NCI-H1105 treated with DMSO at 0.1 percent for 48 hours (cell line): ENCODE measurements at regions not wholly inside any gene's neighbourhood (a gene's known extent, or its start where the extent isn't known, plus 50 kb on each side); places are given as distances from the start of the nearest gene placed in this dataset.

Experiments
- DNase-seq: peaks from one replicate; lab custom pipeline; 2025; lab: John Stamatoyannopoulos, UW

DNA sequence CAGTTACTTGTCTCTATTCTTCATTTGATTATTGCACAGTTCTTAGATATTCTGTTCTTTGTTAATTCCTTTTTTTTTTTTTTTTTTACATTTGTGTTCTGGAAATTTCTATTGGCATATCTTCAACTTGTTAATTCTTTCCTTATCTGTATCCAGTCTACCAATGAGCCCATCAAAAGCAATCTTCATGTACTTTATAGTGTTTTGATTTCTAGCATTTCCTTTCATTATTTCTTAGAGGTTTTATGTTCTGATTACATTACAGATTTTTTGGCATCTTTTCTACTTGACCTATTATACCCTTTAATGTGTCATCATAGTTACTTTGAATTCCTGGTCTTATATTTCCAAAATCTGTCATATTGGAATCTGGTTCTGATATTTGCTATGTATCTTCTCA, 2194.8 kb downstream of the PCDH9 start:
- DNase-seq, result no peak

DNA sequence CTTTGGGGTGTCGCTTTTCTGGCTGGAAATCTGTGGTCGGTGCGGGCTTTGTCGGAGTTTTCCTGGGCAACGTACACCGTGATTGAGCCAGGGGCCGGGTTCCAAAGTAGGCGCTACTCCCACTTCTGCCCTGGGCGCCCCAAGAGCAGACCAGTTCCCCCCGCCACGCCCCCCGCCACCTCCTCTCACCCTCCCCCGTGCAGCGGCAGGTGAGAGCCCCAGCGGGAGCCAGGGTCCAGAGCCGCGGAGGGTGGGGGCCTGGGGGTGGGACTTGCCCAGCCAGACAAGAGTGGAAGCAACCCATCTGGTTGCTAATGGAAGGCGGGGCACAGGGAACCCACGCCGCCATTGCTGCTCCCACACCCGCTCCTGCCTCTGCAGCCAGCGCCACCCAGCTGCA, 2195.9 kb downstream of the PCDH9 start:
- DNase-seq, result no peak

DNA sequence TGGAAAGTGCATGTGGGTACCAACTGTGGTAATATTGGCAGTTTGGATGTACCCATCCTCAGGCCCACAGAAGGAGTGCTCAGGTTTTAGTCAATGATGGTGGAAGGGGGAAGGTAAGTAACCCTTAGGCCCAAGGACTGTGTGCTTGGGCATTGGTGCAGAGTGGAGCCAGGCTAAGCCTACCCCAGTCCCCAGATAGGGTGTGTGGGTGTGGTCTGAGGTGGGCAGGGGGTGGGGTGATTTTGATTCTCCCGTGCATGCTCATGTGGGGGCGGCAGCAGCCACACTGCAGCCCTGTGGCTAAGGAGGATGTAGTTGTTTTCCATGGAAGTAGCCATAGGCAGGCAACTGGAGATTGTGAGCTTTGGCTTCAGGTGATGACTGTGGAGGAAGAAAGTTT, 2197.3 kb downstream of the PCDH9 start:
- DNase-seq, result no peak

DNA sequence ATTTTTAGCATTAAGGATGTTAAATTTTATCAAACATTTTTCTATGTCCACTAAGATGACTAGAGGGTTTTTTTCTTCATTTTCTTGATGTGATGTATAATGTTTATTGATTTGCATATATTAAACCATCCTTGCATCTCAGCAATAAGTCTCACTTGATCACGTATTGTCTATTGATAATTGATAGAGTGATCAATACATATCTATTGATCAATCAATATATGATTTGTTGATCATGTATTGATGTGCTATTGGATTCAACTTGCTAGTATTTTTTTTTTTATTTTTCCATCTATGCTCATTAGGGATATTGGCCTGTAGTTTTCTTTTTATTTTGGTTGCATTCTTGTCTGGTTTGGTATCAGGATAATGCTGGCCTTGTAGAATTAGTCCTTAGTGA, 2202.0 kb downstream of the PCDH9 start:
- no peak for DNase-seq

DNA sequence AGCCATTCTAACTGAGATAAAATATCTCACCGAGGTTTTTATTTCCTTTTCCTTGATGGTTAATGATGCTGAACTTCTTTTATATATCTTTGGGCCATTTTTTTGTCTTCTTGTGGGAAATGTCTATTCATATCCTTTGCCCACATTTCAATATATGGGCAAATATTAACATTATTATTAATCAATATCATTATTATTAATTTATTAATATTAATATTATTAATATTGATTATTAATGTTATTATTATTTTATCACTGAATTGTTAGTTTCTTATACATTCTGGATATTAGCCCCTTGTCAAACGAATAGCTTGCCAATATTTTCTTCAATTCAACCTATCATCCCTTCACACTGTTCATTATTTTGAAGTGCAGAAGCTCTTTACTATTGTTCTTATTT, 2203.6 kb downstream of the PCDH9 start:
- no peak for DNase-seq

DNA sequence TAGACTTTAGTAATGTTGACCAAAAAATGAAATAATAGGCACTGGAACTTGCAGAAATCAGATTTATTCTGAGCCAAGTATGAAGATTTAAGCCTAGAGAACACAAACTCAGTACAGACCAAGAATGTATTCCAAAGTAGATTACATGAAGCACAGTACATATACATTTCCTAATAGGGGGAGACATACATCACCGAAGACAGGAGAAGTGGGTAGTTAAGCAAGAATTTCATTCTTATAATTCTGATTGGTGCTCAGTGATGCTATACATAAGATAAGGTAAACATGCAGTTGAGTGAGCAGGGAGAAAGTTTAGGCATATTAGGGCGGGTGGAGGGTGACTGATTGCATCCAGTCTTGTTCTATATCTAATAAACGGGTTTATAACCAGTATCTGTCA, 2218.8 kb downstream of the PCDH9 start:
- DNase-seq, result no peak

DNA sequence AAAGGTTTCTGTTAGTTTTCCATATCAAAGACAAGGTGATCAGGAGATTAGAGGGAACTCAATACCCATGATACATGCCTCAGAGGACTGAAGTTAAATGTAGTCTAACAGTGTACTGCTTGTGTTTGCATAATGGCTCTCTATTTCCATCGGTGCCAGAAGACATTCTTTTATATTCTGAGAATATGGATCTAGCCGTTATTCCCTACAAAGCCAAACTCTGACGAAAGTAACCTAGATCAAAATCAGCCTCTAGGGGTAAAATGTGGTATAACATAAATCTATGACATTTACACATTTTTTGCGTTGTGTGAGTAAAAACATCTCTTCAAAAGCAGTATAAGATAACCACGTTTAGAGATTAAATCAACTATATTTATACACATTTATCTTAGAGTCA, 2232.7 kb downstream of the PCDH9 start:
- DNase-seq, result no peak

DNA sequence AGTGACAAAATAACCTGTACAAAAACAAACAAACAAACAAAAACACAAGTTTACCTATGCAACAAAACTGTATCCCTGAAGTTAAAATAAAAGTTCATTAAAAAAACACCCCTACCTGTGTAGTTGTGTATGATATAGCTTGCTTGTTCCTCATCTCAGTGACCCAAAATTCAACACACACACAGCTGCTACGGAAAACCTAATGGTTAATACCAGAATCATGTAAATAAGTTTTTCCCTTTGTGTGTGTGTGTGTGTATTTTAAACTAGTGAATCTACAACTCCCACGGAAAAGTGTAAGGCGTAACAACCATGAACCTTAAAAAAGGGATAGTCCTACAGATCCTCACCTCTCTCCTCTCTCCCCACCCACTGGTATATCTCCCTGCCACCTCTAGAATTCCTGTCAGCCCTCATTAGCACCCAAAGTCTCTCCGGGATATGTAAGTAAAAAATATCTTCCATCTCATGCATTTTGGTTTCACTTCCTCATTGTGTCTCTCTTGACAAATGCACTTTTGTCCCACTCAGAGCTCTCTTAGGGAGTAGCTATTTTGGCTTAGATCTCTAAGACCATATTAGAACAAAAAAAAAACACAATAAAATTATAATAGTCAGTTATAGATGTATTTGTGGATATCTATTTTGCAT, 2236.5 kb downstream of the PCDH9 start:
- DNase-seq, result no peak

DNA sequence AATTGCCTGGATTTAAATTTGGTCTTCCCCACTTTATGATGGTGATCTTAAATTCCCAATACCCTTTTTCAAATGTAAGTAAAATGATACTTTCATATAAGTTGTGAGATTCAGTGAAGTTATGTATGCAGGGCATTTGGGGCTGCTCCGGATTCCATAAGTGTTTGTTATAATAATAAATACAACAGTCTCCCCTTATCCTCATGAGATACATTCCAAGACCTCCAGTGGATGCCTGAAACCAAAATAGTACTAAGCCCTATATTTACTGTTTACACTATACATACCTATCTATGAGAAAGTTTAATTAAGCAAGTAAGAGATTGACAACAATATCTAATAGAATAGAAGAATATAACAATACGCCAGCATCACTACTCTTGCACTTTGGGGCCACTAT, 2237.8 kb downstream of the PCDH9 start:
- DNase-seq, result no peak

DNA sequence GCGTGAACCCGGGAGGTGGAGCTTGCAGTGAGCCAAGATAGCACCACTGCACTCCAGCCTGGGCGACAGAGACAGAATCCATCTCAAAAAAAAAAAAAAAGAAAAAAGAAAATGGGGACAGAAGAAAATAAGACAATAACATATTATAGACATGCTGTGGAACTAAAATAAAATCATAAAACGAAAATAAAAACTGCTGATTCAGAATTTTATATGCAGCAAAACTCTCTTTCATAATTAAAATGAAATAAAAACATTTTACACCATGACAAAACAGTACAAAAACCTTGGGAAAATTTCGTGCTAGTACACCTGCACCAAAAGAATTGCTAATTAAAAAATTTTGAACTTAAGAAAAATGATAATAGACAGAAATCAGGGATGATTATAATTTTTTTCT, 2245.1 kb downstream of the PCDH9 start:
- DNase-seq, result no peak

DNA sequence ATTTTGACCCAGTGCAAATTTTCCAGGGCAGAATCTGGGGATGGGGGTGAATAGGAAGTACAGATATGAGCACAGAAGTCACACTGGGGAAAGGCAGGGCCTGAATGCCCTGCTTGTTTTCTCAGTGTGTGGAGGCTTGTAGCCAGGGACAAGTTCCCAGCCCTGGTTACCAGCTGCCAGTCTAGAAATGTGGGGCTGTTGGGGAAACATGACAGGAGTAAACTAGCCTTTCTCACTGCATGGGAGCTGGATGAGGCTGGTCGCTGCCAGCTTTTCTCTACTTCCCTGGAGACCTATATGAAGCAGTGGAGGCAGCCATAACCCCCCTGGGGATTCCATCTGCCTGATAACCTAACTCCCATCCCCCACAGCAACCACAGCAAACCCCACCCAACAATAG, 2267.7 kb downstream of the PCDH9 start:
- DNase-seq, result no peak

DNA sequence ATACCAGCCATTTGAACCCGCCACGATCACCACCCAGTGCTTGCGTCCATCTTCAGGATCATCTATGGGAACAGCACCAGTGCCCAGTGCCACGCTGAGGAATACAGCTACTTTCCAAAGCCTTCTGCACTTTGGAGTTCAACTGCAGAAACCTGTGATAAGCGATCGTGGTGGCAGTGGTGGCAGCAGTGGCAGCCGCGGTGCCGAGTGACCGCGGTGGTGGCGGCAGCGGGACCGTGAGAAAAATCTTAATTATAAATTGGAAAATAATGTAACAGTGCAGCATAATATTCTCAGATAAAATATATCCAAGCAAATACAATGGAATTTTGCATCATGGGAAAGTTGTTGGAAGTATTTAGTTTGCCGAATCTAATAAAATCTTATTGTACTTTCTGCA, 2270.9 kb downstream of the PCDH9 start:
- no peak for DNase-seq

DNA sequence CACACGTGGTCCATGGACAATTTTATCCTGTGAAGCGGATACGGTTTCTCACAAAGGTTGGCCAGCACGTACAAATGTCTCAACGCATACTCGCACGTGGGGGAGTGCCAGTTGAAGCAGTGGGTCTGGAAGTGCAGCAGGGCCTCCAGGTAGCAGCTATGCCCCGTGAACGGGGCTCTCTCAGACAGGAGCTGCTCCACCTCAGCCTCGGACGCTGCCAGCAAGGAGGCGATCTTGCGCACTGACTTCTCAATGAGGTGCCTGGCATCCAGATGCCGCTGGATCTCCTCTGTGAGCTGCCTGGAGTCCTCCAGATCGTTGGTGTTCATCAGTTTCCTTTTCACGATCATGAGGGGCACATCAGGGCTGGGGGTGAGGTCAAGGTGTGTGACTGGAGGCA, 2272.0 kb downstream of the PCDH9 start:
- no peak for DNase-seq

DNA sequence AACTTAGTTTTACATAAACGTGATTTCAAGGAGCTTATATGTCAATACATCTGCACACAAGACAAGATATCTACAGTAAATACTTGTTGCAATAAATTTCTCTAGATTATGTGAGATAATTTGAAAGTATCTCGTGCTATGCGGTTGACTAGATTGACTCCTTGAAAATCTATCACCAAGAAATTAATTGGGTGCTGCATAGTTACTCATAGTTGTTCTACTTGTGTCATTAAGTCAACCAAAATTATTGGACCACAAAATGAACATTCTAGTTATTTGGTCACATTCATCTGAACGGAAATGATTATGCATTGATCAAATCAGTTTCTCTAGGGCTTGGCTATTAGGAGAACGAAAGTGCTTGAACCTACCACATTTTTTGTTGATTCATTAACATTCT, 2291.5 kb downstream of the PCDH9 start:
- no peak for DNase-seq

DNA sequence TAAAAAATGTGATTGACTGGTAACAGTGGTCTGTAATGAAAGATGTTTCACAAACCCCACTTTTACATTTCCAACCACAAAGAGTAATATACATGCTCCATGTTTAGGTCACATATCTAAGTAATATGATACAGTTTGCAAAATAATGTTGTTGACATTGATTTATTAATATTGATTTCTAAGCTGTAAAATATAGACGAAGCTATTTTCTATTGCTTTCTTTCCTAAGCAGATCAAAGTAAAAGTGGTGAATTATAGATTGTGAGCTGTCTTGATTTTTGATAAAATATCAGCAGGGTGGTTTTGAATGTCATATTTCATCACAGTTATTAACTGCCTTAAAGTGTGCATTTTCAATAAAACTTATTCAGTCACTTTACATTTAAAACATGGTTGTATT, 2292.8 kb downstream of the PCDH9 start:
- no peak for DNase-seq

DNA sequence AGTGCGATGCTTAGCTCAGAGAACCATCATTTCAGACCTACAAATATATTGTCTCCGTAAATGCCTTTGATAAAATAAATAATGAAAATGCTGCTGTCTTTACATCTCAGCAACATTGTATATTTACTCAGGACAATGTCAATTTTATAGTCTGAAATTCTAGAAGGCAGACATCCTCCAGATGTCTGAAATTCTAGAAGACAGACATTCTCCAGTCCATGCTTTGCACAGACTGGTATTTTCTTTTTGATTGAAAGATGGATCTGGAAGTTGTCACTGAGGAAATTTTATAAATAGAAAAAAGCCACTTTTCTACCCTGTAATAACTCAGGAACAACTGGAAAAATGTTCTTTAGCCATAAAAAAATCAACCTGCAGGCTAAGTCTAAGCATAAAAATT, 2293.3 kb downstream of the PCDH9 start:
- DNase-seq, result no peak

DNA sequence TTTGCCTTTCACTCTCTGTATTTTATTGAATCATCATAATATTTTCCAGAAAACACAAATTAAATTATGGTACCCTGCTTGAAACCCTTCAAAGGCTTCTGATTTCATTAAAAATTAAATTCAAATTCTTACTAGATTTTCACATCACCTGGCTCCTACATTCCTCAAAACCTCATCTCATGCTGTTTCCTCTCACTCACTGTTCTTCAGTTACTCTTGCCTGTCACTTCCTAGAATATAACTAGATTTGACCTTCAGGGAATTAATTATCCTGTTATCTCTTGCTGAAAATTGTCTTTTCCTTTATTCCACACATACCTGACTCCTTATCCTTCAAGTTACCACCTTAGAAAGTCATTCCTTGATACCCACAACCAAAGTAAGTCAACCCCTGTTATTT, 2294.7 kb downstream of the PCDH9 start:
- DNase-seq, result no peak

DNA sequence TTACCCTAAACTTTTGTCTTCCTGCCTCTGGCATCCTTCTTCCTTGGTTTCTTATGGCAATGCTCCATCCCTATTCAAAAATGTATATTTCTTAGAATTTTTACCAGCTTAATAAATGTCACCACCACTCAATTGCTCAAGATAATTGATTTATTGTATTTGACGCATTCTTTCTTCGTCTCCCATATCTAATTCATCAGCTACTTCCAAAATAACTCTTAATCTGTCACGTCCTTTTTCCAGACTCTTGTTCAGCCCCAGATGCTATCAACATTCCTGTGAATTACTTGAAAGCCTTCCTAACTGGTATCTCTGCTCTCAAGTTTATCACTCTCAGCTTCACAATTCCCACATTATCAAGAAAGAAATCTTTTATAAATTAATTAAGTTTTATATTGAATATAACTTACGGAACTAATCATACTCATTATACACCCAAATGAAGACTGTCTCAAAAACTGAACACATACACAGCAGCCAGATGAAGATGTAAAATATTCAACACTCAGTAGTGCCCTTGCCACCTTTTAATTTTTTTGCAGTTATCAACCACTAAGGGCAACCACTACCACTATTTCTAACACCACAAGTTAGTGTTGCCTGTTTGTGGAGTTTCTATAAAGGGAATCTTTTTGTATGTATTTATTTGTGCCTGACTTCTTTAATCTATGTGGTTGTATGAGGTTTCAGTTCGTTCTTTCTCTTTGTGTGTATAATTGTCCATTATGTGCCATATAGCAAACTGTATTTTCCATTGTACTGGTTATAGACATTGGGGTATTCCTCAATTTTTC, 2295.4 kb downstream of the PCDH9 start:
- DNase-seq, result no peak

DNA sequence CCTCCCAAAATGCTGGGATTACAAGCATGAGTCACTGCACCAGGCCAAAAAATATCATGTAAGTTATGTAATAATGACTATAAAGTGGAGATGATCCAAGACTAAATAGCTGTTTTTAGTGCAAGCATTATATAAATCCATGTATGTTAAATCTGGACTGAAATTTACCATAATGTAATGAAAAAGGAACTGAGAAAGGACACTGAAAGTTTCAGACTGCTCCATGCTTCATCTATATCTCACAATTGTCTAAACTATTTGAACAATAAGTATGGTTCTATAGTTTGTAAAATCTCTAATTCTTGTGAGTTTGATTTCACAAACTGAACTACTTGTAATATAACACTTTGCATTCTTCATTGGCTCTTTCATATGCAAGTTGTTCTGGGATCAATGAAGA, 2299.5 kb downstream of the PCDH9 start:
- no peak for DNase-seq

DNA sequence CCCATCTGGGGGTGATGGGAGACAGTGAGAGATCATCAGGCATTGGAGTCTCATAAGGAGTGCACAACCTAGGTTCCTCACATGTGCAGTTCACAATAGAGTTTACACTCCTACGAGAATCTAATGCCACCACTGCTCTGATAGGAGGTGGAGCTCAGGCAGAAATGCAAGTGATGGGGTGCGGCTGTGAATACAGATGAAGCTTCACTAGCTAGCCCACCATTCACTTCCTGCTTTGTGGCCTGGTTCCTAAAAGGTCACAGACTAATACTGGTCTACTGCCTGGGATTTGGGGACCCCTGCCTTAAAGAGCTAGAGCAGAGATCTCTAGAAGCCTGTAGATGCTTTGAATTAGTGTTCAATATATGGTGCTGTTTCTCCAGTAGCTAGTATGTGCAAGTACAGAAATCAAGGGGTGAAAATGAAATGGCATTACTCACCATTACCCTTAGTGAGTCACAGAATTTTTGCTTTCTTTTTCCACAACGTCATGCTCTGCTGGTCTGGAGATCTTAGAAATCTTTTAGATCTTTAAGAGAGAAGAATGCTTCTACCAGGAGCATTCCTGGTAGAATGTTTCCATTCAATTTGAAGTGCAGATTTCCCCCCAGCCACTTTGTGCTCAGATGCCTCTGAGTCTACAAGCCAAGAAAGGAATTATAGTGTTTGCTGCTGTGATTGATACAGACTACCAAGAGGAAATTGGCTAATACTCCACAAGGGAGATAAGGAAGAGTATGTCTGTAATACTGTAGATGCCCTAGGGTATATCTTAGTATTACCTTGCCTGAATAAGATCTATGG, 2301.2 kb downstream of the PCDH9 start:
- DNase-seq, result no peak

DNA sequence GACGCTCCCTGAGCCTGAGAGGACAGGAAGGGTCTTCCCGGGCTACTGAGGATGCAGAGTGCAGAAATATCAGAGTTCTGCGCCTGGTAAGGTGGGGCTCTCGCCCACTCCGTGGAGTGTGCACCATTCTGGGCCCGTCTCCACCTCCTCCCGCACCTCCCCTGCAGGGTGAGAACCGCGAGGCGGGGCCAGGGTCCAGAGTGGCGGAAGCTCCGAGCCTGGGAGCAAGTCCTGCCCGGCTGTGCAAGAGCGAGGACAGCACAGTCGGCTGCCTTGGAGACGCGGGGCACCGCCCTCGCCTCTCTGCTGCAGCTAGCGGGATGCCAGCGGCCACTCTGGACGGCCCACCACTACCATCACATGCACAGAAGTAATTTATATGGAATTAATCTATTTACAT, 2304.4 kb downstream of the PCDH9 start:
- no peak for DNase-seq

DNA sequence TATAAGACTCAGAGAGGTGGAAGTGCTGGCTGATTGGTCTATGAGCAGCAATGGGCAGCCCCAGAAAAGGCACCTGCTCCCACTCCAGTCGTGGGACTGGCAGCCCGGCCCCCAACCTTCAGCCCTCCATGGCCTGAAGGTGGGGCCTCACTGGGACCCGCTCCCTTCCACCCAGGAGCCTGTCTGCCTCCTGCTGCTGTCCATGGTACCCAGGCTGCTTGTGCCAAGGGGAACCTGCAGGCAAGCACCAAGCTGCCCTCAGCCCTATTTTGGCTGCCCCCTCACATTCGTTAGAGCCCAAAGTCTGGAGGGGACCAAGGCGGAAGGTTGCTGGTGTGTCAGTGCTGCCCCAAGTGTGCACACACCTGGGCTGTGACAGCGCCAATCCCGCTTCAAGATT, 2304.9 kb downstream of the PCDH9 start:
- DNase-seq, result no peak

DNA sequence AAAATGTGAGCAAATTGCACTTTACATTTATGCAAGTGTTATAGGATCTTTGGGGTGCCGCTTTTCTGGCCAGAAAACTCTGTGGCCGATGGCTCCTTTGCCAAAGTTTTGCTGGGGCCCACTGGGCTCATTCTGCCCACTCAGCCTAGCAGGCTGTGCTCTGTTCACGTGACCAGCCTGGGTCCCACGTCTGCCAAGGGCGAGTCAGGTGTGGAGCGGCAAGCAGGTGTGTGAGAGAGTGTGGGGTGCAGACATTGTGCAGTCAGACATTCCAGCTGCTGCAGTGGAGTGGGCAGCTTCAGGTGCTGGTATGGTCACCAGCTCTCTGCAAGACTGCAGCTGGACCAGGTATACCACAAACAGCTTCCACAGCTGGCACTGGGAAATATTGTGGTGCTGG, 2305.7 kb downstream of the PCDH9 start:
- no peak for DNase-seq
